Dermis blood vessel endothelial cell (primary cell): ENCODE measurements at regions not wholly inside any gene's neighbourhood (a gene's known extent, or its start where the extent isn't known, plus 50 kb on each side); places are given as distances from the start of the nearest gene placed in this dataset.
"Not testable (repeated sequence)": the region's sequence is repeated elsewhere in the genome, so short reads cannot be mapped to it uniquely, and the experiment has no call there.

Experiments used
- DNase-seq: peaks from one replicate; pipeline ENCODE4 v3.0.0; 2010

DNA sequence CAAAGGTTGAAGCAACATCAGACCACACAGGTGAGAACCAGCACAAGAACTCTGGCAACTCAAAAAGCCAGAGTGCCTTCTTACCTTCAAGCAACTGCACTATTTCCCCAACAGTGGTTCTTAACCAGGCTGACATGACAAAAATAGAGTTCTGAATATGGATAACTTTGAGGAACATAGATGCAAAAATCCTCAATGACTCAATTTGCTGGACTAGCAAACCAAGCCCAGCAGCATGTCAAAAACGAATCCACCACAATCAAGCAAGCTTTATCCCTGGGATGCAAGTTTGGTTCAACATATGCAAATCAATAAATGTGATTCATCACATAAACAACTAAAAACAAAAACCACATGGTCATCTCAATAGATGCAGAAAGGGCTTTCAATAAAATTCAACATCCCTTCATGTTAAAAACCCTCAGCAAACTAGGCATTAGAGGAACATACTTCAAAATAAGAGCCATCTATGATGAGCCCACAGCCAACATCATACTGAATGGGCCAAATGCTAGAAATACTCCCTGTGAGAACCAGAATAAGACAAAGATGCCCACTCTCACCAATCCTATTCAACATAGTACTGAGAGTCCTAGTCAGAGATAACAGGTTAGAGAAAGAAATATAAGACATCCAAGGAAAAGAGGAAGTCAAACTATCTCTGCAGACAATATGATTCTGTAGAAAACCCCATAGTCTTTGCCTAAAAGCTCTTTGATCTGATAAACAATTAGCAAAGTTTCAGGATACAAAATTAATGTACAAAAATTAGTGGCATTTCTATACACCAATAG is 110.5 kb upstream of the NBPF19 start:
- not testable (repeated sequence) for DNase-seq

DNA sequence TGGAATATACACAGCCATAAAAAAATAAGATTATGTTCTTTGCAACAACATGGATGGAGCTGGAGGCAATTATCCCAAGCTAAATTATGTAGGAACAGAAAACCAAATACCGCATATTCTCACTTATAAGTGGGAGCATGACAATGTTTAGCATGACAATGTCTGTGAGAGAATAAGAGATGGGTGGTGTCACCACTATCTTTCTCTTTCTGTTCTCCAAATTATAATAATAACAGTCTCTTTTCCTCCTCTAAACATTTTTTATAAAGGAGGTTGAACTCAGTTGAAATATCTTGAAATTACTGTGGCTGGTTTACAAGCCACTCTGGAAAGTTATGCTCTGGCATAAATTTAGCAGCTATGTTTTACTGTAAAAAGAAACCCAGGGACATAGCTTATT is 108.4 kb upstream of the NBPF19 start:
- DNase-seq = not testable (repeated sequence)

GRCh38 chr1:149367472-149368044 is 107.3 kb upstream of the NBPF19 start:
- not testable (repeated sequence) for DNase-seq

GRCh38 chr1:149368337-149368736 is 106.5 kb upstream of the NBPF19 start:
- not testable (repeated sequence) for DNase-seq

- not testable (repeated sequence) for DNase-seq
Measured at GRCh38 chr1:149369081-149369480, 105.8 kb upstream of the NBPF19 start.

GRCh38 chr1:149371955-149372354 is 102.9 kb upstream of the NBPF19 start:
- DNase-seq = not testable (repeated sequence)

GRCh38 chr1:149378462-149378861 is 96.4 kb upstream of the NBPF19 start:
- DNase-seq = not testable (repeated sequence)

DNA sequence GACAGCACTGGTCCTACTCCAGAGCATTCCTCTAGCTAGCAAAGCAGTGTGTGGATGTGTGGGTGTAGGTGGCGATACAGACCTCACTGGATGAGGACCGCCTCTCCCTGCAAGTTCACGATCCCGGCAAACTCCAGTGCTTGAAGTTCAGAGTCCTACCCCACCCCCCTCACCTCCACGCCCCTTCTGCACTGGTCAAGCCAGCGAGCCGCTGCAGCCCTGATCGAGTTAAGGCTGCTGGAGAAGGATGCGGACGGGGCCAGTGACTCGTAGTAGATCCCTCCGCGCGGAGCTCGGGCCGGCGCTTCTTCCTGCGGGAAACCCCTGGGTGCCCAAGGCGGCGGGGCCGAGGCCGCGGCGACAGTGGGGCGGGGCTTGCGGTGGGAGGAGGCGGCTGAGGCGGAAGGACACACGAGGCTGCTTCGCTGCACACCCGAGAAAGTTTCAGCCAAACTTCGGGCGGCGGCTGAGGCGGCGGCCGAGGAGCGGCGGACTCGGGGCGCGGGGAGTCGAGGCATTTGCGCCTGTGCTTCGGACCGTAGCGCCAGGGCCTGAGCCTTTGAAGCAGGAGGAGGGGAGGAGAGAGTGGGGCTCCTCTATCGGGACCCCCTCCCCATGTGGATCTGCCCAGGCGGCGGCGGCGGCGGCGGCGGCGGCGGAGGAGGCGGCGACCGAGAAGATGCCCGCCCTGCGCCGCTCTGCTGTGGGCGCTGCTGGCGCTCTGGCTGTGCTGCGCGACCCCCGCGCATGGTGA is 84.5 kb upstream of the NBPF19 start:
- peak; percentile 56 for DNase-seq

GRCh38 chr1:149390931-149391330 is 83.9 kb upstream of the NBPF19 start:
- not testable (repeated sequence) for DNase-seq

DNA sequence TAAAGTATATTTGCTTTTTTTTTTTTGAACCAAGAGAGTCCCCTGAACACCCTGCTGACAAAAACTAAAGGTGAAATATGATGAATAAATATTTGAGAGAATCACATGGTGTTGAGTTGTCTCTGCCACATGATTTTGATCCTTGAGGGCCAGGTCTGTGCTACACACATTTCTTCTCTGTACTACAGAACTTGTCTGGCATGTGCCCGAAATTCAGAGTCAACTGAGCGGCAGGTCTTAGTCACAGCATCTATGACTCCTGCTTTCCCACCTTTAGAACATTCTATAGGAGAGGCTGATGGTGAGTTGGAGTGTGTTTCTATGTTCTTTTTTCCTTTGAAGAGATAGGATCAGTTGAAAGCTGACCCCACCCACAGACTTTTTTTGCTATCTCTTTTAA is 79.0 kb upstream of the NBPF19 start:
- not testable (repeated sequence) for DNase-seq

DNA sequence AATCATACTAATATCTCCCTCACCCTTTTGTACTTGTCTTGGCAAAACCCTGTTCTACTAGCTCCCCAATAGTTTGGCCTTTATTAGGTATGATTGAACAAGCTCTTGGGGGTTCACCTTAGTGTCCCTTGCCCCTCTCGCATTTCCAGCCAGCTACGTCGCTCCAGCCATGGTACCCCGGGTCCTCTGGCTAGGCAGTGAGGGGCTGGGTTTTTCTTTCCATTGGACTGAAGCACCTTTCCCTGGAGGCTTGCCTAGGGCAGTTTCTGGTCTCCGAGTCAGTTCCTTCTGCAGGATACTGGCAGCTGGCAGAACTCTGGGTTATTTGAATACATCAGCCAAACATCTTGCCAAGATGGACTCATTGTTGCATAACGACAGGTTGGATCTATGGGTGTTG is 76.3 kb upstream of the NBPF19 start:
- not testable (repeated sequence) for DNase-seq

- DNase-seq = not testable (repeated sequence)
Measured at GRCh38 chr1:149408404-149408803, 66.4 kb upstream of the NBPF19 start.

- DNase-seq = not testable (repeated sequence)
Measured at GRCh38 chr1:149415373-149415772, 59.5 kb upstream of the NBPF19 start.

- not testable (repeated sequence) for DNase-seq
Measured at GRCh38 chr1:149418782-149419181, 56.1 kb upstream of the NBPF19 start.

DNA sequence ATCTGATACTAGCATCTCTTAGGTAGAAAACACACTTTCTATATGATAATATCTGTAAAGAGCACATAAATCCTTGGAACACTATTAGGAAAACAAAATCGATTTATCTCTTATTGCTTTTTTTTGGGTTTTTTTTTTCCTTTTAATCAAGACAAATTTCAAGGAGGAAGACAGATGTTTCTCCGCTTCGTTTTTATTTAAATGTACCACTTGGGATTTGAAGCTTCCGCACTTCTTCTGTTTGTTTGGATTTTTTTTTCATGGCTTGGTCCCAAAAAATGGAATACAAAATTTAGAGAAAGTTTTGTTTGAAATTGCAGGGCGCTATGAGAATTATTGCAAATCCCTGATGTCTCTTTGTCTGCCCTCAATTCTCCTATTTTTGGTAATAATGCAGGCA is 51.7 kb upstream of the NBPF19 start:
- DNase-seq = not testable (repeated sequence)
